NCI-H1694 treated with DMSO at 0.1 percent for 48 hours (cell line): ENCODE measurements at regions not wholly inside any gene's neighbourhood (a gene's known extent, or its start where the extent isn't known, plus 50 kb on each side); places are given as distances from the start of the nearest gene placed in this dataset.
"Not testable (repeated sequence)": the region's sequence is repeated elsewhere in the genome, so short reads cannot be mapped to it uniquely, and the experiment has no call there.

Experiments
- DNase-seq: peaks from one replicate; lab custom pipeline; 2025; lab: John Stamatoyannopoulos, UW

DNA sequence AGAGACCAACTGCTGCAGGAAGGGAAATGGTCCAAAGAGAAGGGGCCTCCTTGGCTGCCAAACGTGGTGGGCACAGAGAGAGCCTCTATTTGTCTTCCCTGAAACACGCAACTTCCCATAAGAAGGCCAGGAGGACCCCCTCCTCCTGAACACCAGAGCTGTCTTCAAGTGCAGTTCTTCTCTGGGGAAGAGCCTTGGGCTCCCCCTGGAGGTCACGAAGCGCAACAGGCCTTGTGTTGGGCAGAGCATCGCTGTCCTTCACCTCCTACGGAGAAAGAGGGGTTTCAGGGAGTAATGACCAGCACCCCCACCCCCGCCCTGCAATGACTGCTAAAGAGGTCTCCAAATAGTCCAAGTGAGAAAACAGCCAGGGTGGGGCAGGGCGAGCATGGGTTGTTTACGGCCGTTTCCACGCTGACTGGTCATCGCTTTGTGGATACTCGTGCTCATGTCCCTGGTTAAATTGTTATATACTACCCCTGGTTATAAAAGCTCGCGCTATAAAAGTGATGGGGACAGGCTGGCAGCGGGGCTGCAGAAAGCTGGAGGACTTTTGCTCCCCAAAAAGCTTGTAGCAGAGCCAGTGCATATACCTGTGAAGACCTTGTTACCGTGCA is 397.5 kb upstream of the ATP10A start:
- no peak for DNase-seq

GRCh38 chr15:26259581-26259980 is 396.5 kb upstream of the ATP10A start:
- DNase-seq, result no peak

DNA sequence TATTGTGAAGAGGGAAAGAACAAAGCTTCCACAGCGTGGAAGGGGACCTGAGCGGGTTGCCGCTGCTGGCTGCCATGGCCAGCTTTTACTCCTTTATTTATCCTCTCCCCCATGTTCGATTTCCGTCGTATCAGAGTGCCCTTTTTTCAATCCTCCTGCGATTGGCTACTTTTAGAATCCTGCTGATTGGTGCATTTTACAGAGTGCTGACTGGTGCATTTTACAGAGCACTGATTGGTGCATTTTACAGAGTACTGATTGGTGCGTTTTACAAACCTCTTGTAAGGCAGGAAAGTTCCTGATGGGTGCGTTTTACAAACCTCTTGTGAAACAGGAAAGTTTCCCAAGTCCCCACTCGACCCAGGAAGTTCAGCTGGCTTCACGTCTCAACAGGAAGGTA is 381.7 kb upstream of the ATP10A start:
- not testable (repeated sequence) for DNase-seq

DNA sequence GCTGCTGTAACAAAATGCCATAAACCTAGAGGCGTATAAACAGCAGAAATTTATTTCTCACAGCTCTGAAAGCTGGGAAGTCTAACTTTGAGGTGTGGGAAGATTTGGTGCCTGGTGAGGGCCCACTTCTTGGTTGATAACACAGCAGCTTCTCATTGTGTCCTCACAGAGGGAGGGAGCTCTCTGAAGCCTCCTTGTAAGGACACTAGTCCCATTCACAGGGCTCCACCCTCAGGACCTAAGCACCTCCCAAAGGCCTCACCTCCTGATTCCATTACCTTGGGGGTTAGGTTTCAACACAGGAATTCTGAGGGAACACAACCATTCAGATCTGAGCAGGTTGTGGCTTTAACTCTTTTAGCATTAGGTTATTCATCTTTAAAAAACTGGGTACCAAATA is 380.3 kb upstream of the ATP10A start:
- DNase-seq, result no peak

- DNase-seq, result no peak
Measured at GRCh38 chr15:26242565-26243071, 379.5 kb upstream of the ATP10A start.

DNA sequence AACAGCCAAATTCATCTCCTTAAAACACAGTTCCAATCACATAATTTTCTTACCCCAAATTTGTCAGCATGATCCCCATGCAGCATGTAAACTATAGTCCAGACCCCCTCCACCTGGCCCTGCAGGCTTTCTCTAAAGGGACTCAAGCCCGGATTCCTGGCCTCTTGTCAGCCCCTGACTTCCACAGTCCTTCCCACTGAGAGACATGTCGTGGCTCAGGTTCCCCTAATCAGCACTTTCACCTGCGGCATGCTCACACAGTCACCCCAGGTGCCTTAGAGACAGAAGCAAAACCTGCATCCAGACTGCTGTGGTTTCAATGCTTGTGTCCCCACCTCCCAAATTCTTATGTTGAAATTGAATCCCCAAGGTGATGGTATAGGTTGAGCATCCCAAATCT is 372.7 kb upstream of the ATP10A start:
- no peak for DNase-seq

DNA sequence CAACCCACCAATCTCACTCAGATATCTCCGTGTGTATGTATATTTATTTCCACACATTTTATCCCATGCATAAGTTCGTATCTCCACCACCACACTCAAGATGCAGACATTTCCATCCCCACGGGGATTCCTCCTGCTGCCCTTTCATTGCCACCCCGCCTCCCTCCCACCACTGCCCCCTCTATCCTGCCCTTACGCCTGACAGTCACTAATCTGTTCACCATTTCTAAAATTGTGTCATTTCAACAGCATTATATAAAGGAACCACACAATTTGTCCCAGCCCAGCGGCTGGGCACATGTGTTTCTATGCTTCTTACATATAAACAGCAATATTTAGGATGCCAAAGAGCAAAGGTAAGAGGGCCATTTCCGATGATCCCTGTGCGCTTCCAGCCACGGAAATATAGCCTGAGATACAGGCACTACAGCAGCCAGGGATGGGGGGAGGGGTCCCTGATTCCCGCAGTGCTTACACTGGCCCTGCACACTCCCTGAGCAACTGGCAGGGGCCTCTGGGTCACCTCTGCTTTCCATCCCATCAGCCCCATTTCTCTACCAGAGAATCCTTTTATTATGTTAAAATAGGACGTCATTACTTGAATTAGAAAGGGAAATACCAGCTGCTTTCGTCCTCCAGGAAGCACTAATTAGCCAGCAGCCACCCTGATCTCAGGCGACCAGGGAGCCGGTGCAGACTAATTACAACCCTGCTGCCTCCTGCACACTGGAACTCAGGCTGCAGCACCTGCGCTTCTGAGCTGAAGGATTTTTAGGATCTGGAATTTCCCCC is 372.0 kb upstream of the ATP10A start:
- peak; percentile 20 for DNase-seq

DNA sequence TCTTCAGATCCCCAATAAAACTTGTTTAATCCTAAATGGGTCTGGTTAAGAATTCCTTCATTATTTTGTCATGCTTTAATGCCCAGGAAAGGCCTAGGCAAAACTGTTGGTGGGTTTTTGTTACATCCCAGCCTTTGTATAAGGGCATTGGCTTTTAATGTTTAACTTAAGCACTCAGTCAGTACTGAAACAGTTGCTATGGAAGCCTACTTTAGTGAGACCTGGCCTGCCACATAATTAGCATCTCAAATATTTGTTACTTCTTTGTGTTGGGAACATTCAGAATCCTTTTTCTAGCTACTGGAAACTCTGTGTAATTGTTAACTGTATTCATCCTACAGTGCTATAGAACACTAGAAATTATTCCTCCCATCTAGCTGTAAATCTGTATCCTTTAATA is 369.6 kb upstream of the ATP10A start:
- DNase-seq, result no peak

DNA sequence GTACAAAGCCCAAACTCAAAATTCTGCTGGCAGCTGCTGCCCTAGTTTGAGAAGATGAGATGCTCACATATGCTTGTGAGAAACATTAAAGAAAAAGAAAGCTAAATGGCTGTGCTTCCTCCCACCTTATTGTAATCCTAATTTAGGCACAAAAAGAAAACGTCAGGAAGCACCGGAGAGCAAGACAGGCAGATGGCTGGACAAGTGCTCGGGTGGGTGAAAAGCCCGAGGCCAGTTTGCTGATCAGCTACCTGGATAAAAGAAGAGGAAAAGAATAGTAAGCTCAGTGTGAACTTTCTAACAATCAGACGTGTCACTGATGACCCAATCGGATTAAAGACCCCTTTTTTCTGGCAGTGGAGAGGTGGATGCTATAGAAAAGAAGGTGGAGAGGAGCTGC is 368.0 kb upstream of the ATP10A start:
- DNase-seq, result no peak

DNA sequence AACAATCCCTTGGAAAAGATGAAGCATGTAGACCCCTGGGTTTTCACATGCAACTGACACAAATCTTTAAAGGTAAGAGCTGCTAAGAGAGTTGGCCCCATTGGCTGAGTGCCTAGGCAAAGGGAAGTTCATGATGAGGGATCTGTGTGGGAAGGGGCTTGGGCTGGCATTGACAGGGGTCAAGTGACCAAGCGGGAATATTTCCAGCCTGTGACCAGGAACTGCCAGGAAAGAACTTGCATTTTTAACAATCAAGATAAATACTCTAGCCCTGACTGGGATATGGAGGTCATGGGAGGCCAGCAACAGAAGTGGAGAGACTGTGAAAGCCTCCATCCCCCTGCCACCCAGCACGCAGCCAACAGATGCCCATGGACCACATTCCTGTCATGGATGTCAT is 361.1 kb upstream of the ATP10A start:
- no peak for DNase-seq

GRCh38 chr15:26223720-26224119 is 360.6 kb upstream of the ATP10A start:
- no peak for DNase-seq

DNA sequence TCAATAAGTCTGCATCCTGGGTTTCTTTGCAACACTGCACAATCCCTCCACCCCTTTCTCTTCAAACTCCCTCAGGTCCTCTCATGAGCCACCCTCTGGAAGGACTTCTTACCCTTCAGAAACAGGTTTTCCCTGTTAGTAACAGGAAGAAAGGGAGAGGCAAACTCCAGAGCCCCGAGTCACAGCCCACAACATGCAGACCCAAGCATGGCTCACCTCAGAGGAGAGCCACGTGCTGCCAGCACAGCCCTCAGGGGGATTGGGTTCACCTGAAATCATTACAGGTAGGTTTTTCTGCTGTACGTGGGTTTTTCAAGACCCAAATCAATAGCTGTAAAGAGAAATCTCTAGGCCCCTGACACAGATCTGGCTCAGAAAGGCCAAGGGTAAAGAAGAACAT is 359.7 kb upstream of the ATP10A start:
- DNase-seq, result no peak

- DNase-seq, result not testable (repeated sequence)
Measured at GRCh38 chr15:26217043-26217442, 353.9 kb upstream of the ATP10A start.

GRCh38 chr15:26214290-26214689 is 351.2 kb upstream of the ATP10A start:
- no peak for DNase-seq

DNA sequence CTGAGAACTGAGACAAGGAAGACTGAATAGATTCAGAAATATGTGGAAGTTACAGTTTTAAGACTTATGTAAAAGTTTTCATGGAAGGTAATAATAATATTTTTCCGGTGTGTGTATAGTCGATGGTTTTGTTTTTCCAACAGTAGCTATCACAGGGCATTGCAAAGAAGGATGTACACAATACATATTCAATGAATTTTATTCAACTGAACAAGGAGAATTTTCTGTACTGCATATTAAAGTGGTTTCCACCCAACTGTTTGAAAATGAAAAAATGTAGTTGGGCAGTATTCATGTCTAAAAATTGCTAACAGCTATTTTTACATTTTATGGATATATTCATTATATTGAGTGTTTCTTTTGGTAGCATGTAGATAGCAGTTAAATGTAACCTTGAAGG is 350.3 kb upstream of the ATP10A start:
- DNase-seq, result no peak

GRCh38 chr15:26212109-26212508 is 349.0 kb upstream of the ATP10A start:
- DNase-seq, result no peak

DNA sequence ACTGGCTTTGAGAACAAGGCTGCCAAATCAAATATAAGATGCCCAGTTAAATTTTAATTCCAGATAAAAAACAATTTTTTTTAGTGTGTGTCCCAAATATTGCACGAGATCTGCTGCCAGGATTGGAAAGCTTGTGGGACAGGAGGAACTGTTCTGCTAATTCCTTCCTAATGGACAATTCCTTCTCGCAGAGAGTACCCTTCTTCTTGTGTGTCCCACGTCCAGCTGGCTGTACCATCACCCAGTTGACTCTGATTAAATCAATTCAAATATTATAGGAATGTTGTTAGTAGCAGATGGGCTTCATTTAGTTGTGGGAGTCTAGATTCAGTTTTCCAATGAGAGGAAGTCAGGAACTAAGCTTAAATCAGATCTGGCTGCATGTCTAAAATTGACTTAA is 347.9 kb upstream of the ATP10A start:
- DNase-seq, result no peak

GRCh38 chr15:26201177-26201858 is 338.2 kb upstream of the ATP10A start:
- DNase-seq, result no peak

GRCh38 chr15:26200427-26200826 is 337.3 kb upstream of the ATP10A start:
- no peak for DNase-seq

GRCh38 chr15:26197719-26198118 is 334.6 kb upstream of the ATP10A start:
- no peak for DNase-seq

DNA sequence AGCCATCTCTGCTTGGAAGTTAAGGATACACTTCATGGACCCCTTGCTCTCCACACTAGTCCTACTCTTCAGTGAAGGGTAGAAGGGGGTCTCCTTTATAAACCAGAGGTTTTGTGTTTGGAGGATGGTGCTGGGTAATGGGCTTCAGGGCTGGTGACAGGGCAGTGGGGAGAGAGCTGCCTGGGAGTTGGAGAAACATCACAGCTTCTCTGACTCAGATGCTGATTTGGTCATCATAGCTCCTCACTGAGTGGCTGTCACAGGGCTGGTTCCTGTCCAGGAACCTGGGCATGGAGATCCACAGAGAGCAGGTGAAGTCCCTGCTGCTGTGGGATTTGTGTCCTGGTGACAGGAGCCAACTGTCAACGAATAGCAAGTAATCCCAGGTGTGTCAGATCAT is 333.9 kb upstream of the ATP10A start:
- no peak for DNase-seq

DNA sequence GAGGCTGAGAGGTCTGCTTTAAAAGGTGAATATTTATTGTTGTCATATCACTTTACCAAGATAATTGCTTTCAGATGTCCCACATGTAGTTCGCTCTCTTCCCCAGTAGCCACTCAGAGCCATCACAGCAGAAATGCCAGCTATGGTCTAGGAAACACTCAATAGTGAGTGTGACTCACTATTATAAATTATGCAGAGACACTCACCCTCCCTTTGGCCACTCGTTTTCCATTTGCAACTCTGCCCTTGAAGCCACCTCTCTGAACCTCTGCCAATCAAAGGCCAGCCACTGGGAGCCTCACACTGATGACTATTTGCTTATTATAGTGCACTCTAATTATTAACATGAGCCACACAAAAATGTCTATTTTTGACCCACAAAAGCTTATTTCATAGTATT is 328.1 kb upstream of the ATP10A start:
- no peak for DNase-seq

GRCh38 chr15:26186138-26186537 is 323.0 kb upstream of the ATP10A start:
- DNase-seq, result not testable (repeated sequence)
